H1 (cell line): ENCODE measurements at regions not wholly inside any gene's neighbourhood (a gene's known extent, or its start where the extent isn't known, plus 50 kb on each side); places are given as distances from the start of the nearest gene placed in this dataset.

Source experiments
- CTCF ChIA-PET: fragments of 300-600 bp; sonication (Branson Sonifier 250); formaldehyde crosslinking; loops from one replicate; lab custom pipeline; 2021; ENCODE audit not compliant: partially characterized antibody; lab: Charles Lee
- POLR2A ChIA-PET: fragments of 300-600 bp; sonication (Branson Sonifier 250); formaldehyde crosslinking; loops from one replicate; lab custom pipeline; 2021; ENCODE audit warnings: inconsistent platforms; ENCODE audit not compliant: partially characterized antibody; lab: Charles Lee
- DNase-seq, 2 experiments: peaks; one replicate each; pipeline versions ENCODE4 v3.0.0 to v3.0.0-alpha.2; 2010 to 2022; ENCODE audit warnings: low spot score in 2 of 2, low read depth in 1 of 2, mixed read lengths in 1 of 2
- FAIRE-seq: peaks from 2 replicates; lab custom pipeline; 2011; peaks lifted over from hg19 to GRCh38; lab: Jason Lieb, UNC
- H2AFZ ChIP-seq: 2 replicates; pipeline ENCODE4 v1.8.1; 2012; ENCODE audit warnings: low read length, inconsistent platforms
- H2AK5ac ChIP-seq: 2 replicates; pipeline ENCODE4 v1.6.1; 2013; ENCODE audit warnings: low read depth, low read length
- H2BK120ac ChIP-seq: replicated peaks from 2 replicates; pipeline ENCODE3; 2013; ENCODE audit warnings: low read depth, low read length, inconsistent platforms
- H2BK12ac ChIP-seq: 2 replicates; pipeline ENCODE4 v1.6.1; 2013; ENCODE audit warnings: low read depth, low read length
- H2BK15ac ChIP-seq: 2 replicates; pipeline ENCODE4 v1.6.1; 2013; ENCODE audit warnings: low read length
- H2BK20ac ChIP-seq: 2 replicates; pipeline ENCODE4 v1.6.1; 2013; ENCODE audit warnings: low read length
- H2BK5ac ChIP-seq: 2 replicates; pipeline ENCODE4 v1.6.1; 2013; ENCODE audit warnings: low read depth, low read length
- H3K14ac ChIP-seq: 2 replicates; pipeline ENCODE4 v1.6.1; 2013; ENCODE audit warnings: inconsistent platforms; ENCODE audit not compliant: insufficient read length
- H3K18ac ChIP-seq: 2 replicates; pipeline ENCODE4 v1.6.1; 2013; ENCODE audit warnings: low read length; ENCODE audit errors: extremely low read depth
- H3K23ac ChIP-seq: 2 replicates; pipeline ENCODE4 v1.6.1; 2013; ENCODE audit warnings: inconsistent platforms; ENCODE audit not compliant: insufficient read length
- H3K23me2 ChIP-seq: 2 replicates; pipeline ENCODE4 v1.6.1; 2013; ENCODE audit warnings: low read depth, low read length
- H3K27ac ChIP-seq: 2 replicates; pipeline ENCODE4 v1.6.1; 2011; ENCODE audit warnings: low read depth, low read length, inconsistent platforms
- H3K27me3 ChIP-seq, 4 experiments: replicated peaks in 1 of 4; 1 replicate in 1 of 4; 2 replicates in 3 of 4; pipeline versions ENCODE4 v1.6.1 to v1.8.1; 2011 to 2013; ENCODE audit warnings: low read length in 3 of 4, mild to moderate bottlenecking in 3 of 4, inconsistent platforms in 2 of 4, mixed read lengths in 2 of 4, moderate library complexity in 1 of 4; ENCODE audit not compliant: control insufficient read depth in 3 of 4, insufficient read depth in 3 of 4; ENCODE audit errors: extremely low read depth in 1 of 4
- H3K36me3 ChIP-seq, 4 experiments: 2 replicates each; pipeline versions ENCODE4 v1.6.1 to v1.8.1; 2011 to 2013; ENCODE audit warnings: mild to moderate bottlenecking in 4 of 4, low read length in 3 of 4, moderate library complexity in 2 of 4, control low read depth in 1 of 4, inconsistent platforms in 1 of 4; ENCODE audit not compliant: insufficient read depth in 4 of 4, control insufficient read depth in 2 of 4
- H3K4ac ChIP-seq: replicated peaks from 2 replicates; pipeline ENCODE3; 2013; ENCODE audit warnings: low read length, low read depth, mixed read lengths, inconsistent platforms; ENCODE audit not compliant: insufficient read length
- H3K4me1 ChIP-seq, 4 experiments: replicated peaks in 1 of 4; 1 replicate in 1 of 4; 2 replicates in 3 of 4; pipeline versions ENCODE4 v1.6.1 to v1.8.1; 2011 to 2013; ENCODE audit warnings: low read length in 3 of 4, inconsistent platforms in 2 of 4, mixed read lengths in 1 of 4; ENCODE audit not compliant: insufficient read depth in 4 of 4, control insufficient read depth in 3 of 4
- H3K4me2 ChIP-seq, 2 experiments: 2 replicates each; pipeline versions ENCODE4 v1.6.1 to v1.8.1; 2011 to 2013; ENCODE audit warnings: low read depth in 2 of 2, low read length in 2 of 2, control low read depth in 1 of 2, inconsistent platforms in 1 of 2, mild to moderate bottlenecking in 1 of 2; ENCODE audit not compliant: insufficient read depth in 1 of 2
- H3K4me3 ChIP-seq, 4 experiments: fragments of 200-600, 300-600 bp in 1 of 4; sonication (generic), shearing (Covaris generic), sonication (Bioruptor Twin) in 1 of 4; 2 replicates each; pipeline versions ENCODE4 v1.5.1 to v1.8.1; 2011 to 2016; ENCODE audit warnings: low read length in 4 of 4, low read depth in 3 of 4, control low read depth in 2 of 4, inconsistent platforms in 2 of 4, mild to moderate bottlenecking in 2 of 4, mixed read lengths in 1 of 4, moderate library complexity in 1 of 4; ENCODE audit not compliant: insufficient read depth in 2 of 4; ENCODE audit errors: extremely low read depth in 1 of 4
- H3K56ac ChIP-seq: replicated peaks from 2 replicates; pipeline ENCODE3; 2013; ENCODE audit warnings: low read depth, mild to moderate bottlenecking, mixed read lengths, low read length, inconsistent platforms; ENCODE audit not compliant: insufficient read length
- H3K79me1 ChIP-seq: 2 replicates; pipeline ENCODE4 v1.6.1; 2013; ENCODE audit warnings: low read depth, low read length, control low read depth
- H3K79me2 ChIP-seq, 2 experiments: 2 replicates each; pipeline versions ENCODE4 v1.6.1 to v1.8.1; 2012 to 2013; ENCODE audit warnings: low read length in 2 of 2, mild to moderate bottlenecking in 2 of 2, inconsistent platforms in 1 of 2; ENCODE audit not compliant: insufficient read depth in 2 of 2, control insufficient read depth in 1 of 2
- H3K9ac ChIP-seq, 4 experiments: replicated peaks in 1 of 4; 1 replicate in 1 of 4; 2 replicates in 3 of 4; pipeline versions ENCODE4 v1.6.1 to v1.8.1; 2011 to 2013; ENCODE audit warnings: low read depth in 3 of 4, low read length in 3 of 4, control low read depth in 2 of 4, mild to moderate bottlenecking in 2 of 4, moderate library complexity in 2 of 4, inconsistent platforms in 1 of 4; ENCODE audit errors: extremely low read depth in 1 of 4
- H3K9me3 ChIP-seq, 2 experiments: 2 replicates each; pipeline versions ENCODE4 v1.6.1 to v1.8.1; 2012 to 2013; ENCODE audit warnings: mild to moderate bottlenecking in 2 of 2, moderate library complexity in 2 of 2, control low read depth in 1 of 2, inconsistent platforms in 1 of 2, low read depth in 1 of 2, low read length in 1 of 2, mixed read lengths in 1 of 2; ENCODE audit not compliant: insufficient read depth in 2 of 2
- H4K20me1 ChIP-seq, 2 experiments: replicated peaks in 1 of 2; 2 replicates each; pipeline versions ENCODE3 to v1.8.1; 2011 to 2013; ENCODE audit warnings: inconsistent platforms in 2 of 2, low read length in 2 of 2, mild to moderate bottlenecking in 1 of 2; ENCODE audit not compliant: insufficient read depth in 2 of 2, control insufficient read depth in 1 of 2
- H4K5ac ChIP-seq: 2 replicates; pipeline ENCODE4 v1.6.1; 2013; ENCODE audit warnings: low read length, low read depth, mixed read lengths, inconsistent platforms; ENCODE audit not compliant: insufficient read length
- H4K8ac ChIP-seq: 2 replicates; pipeline ENCODE4 v1.8.0; 2013; ENCODE audit warnings: mild to moderate bottlenecking, moderate library complexity, low read length, inconsistent platforms; ENCODE audit not compliant: insufficient read depth; ENCODE audit errors: extremely low read depth
- H4K91ac ChIP-seq: replicated peaks from 2 replicates; pipeline ENCODE3; 2013; ENCODE audit warnings: low read length, mixed read lengths, inconsistent platforms; ENCODE audit not compliant: insufficient read length
- BCL11A ChIP-seq, 2 experiments: IDR thresholded peaks; one replicate each; pipeline ENCODE4 v1.6.1; 2011; ENCODE audit warnings: low read depth in 2 of 2, low read length in 2 of 2, mild to moderate bottlenecking in 2 of 2
- BRCA1 ChIP-seq: IDR thresholded peaks from 2 replicates; pipeline ENCODE4 v1.6.1; 2012; ENCODE audit warnings: low read depth, low read length, improper control_type of control experiment
- CBX8 ChIP-seq: fragments of 300-800, 300-1000 bp; sonication (generic); IDR thresholded peaks from 2 replicates; pipeline ENCODE4 v1.7.1; 2016; ENCODE audit warnings: low read depth, low read length, borderline replicate concordance
- CHD2 ChIP-seq: IDR thresholded peaks from 2 replicates; pipeline ENCODE4 v1.6.1; 2012; ENCODE audit warnings: low read length, improper control_type of control experiment
- EP300 ChIP-seq, 2 experiments: IDR thresholded peaks; 1 replicate in 1 of 2; 2 replicates in 1 of 2; pipeline ENCODE4 v1.6.1; 2011 to 2012; ENCODE audit warnings: low read depth in 2 of 2, low read length in 2 of 2, mild to moderate bottlenecking in 2 of 2, borderline replicate concordance in 1 of 2, inconsistent platforms in 1 of 2, moderate library complexity in 1 of 2
- GABPA ChIP-seq: IDR thresholded peaks from 2 replicates; pipeline ENCODE4 v1.6.1; 2011; ENCODE audit warnings: mild to moderate bottlenecking, low read length, moderate library complexity, borderline replicate concordance; ENCODE audit not compliant: insufficient read depth
- HDAC6 ChIP-seq: IDR thresholded peaks from one replicate; pipeline ENCODE4 v1.7.1; 2012; ENCODE audit warnings: low read depth, mild to moderate bottlenecking, inconsistent platforms, low read length, moderate library complexity
- JUN ChIP-seq: IDR thresholded peaks from 2 replicates; pipeline ENCODE4 v1.6.1; 2011; ENCODE audit warnings: low read depth, mild to moderate bottlenecking, improper control_type of control experiment, low read length
- MAFK ChIP-seq: IDR thresholded peaks from 2 replicates; pipeline ENCODE4 v1.6.1; 2012; ENCODE audit warnings: low read depth, mild to moderate bottlenecking, improper control_type of control experiment, low read length
- POU5F1 ChIP-seq: IDR thresholded peaks from 2 replicates; pipeline ENCODE4 v1.6.1; 2011; ENCODE audit warnings: low read depth, mild to moderate bottlenecking, low read length, moderate library complexity
- RAD21 ChIP-seq, 2 experiments: IDR thresholded peaks in 1 of 2; conservative IDR thresholded peaks in 1 of 2; 2 replicates each; pipeline ENCODE4 v1.6.1; 2011; ENCODE audit warnings: low read depth in 2 of 2, low read length in 2 of 2, improper control_type of control experiment in 1 of 2, inconsistent platforms in 1 of 2, mild to moderate bottlenecking in 1 of 2, moderate library complexity in 1 of 2
- RXRA ChIP-seq: IDR thresholded peaks from 2 replicates; pipeline ENCODE4 v1.6.1; 2011; ENCODE audit warnings: low read depth, mild to moderate bottlenecking, low read length, moderate library complexity; ENCODE audit not compliant: insufficient read depth
- SIX5 ChIP-seq: IDR thresholded peaks from 2 replicates; pipeline ENCODE4 v1.6.1; 2011; ENCODE audit warnings: mild to moderate bottlenecking, low read depth, low read length
- WGBS, 2 experiments: shearing (Covaris generic) in 1 of 2; methylation state at CpG; one replicate each; pipeline versions ENCODE4 v1.1.6 to v1.1.7; 2013 to 2015; ENCODE audit warnings: low lambda C conversion rate in 2 of 2, mixed read lengths in 2 of 2, inconsistent platforms in 1 of 2, low coverage in 1 of 2, missing lambda C conversion rate in 1 of 2; ENCODE audit not compliant: insufficient replicate concordance in 2 of 2, insufficient coverage in 1 of 2, insufficient read length in 1 of 2; ENCODE audit errors: extremely low coverage in 1 of 2, missing lambda C conversion rate in 1 of 2; 5-methylcytosine and 5-hydroxymethylcytosine counted together

GRCh38 chr7:130932088-130932487, 198.1 kb upstream of the KLF14 start:
- H3K23me2 ChIP-seq: no peaks in the 10 kb centered on the region
- no peaks in the 10 kb centered on the region; a peak in 1 of 4 replicates for H3K79me2 ChIP-seq
- DNase-seq: no peak
- no peak for FAIRE-seq
- POLR2A ChIA-PET: no interaction called here
- no peak overlapping the region for H3K4me3 ChIP-seq
- H3K27ac ChIP-seq: no peak overlapping the region
- H3K4me1 ChIP-seq: peaks cover 0 to 4% (median 0%) of the 10 kb centered on the region in 4 experiments; a peak in 1 of 7 replicates
- H4K91ac ChIP-seq: no peak overlapping the region
- no peak overlapping the region for H2BK12ac ChIP-seq
- 86% methylated on average over 5 of the region's 5 CpGs; no CpG with 5 or more reads in 1 of the 2 experiments for WGBS, 2 experiments
- H3K36me3 ChIP-seq: no peaks in the 10 kb centered on the region
- H3K14ac ChIP-seq: no peak overlapping the region
- CTCF ChIA-PET: interaction anchor here (1.2 to 2.2 kb wide), 5 partner anchors 18 to 109 kb away, joined by 4 to 11 read pairs (median 5); no protein-coding TSS in a partner anchor
- H2AK5ac ChIP-seq: no peak overlapping the region
- no peak overlapping the region for H2BK15ac ChIP-seq
- H3K56ac ChIP-seq: no peak overlapping the region
- no peaks in the 10 kb centered on the region; the same call in 1 of the 2 replicates for H3K79me1 ChIP-seq
- TF ChIP-seq BRCA1 (no peak), CHD2 (no peak), MAFK (no peak), RXRA (no peak), POU5F1 (no peak), CBX8 (no peak), RAD21 (IDR thresholded peaks at IDR 0.05 in 1 of 2, conservative IDR thresholded peaks at IDR 0.05 in 1 of 2; ENCODE audit: low read depth in 2 of 2, low read length in 2 of 2) (no peak), SIX5 (no peak), GABPA (no peak), EP300 (IDR thresholded peaks at IDR 0.05; ENCODE audit: borderline replicate concordance in 1 of 2, low read depth in 2 of 2, low read length in 2 of 2) (no peak), HDAC6 (no peak), JUN (no peak), BCL11A (IDR thresholded peaks at IDR 0.05; ENCODE audit: low read depth in 2 of 2, low read length in 2 of 2) (no peak)
- no peak overlapping the region for H2AFZ ChIP-seq
- H3K18ac ChIP-seq: no peak overlapping the region
- H3K9me3 ChIP-seq: no peaks in the 10 kb centered on the region
- H3K4me2 ChIP-seq: no peak overlapping the region
- no peak overlapping the region for H4K5ac ChIP-seq
- H3K27me3 ChIP-seq: no peaks in the 10 kb centered on the region
- H2BK20ac ChIP-seq: no peak overlapping the region
- no peak overlapping the region for H2BK5ac ChIP-seq
- H4K20me1 ChIP-seq: no peaks in the 10 kb centered on the region
- H4K8ac ChIP-seq: no peak overlapping the region
- no peak overlapping the region for H3K9ac ChIP-seq
- H2BK120ac ChIP-seq: no peak overlapping the region
- no peak overlapping the region for H3K4ac ChIP-seq
- no peak overlapping the region for H3K23ac ChIP-seq
